OCI-LY1 (cell line): ENCODE measurements at regions not wholly inside any gene's neighbourhood (a gene's known extent, or its start where the extent isn't known, plus 50 kb on each side); places are given as distances from the start of the nearest gene placed in this dataset.

Experiments used
- H2AFZ ChIP-seq: fragments of 200-600 bp; sonication (generic), shearing (Covaris generic); 2 replicates; pipeline ENCODE4 v1.6.0; 2014; ENCODE audit warnings: antibody characterized with exemption, mild to moderate bottlenecking, low read length
- H3F3A ChIP-seq: fragments of 200-600 bp; sonication (generic), shearing (Covaris generic); 2 replicates; pipeline ENCODE4 v1.6.0; 2014; ENCODE audit warnings: mild to moderate bottlenecking, antibody characterized with exemption, low read length, moderate library complexity; ENCODE audit not compliant: insufficient read depth
- H3K27ac ChIP-seq: fragments of 200-600 bp; sonication (generic); 2 replicates; pipeline ENCODE4 v1.5.1; 2014; ENCODE audit warnings: low read length, mixed run types, mild to moderate bottlenecking, low read depth; ENCODE audit not compliant: poor library complexity, severe bottlenecking
- H3K27me3 ChIP-seq: fragments of 200-600 bp; sonication (generic); 2 replicates; pipeline ENCODE4 v1.6.0; 2014; ENCODE audit warnings: antibody characterized with exemption, mild to moderate bottlenecking, low read length, moderate library complexity; ENCODE audit not compliant: insufficient read depth
- H3K36me3 ChIP-seq: fragments of 200-600 bp; sonication (generic); 2 replicates; pipeline ENCODE4 v1.6.1; 2014; ENCODE audit warnings: mild to moderate bottlenecking, antibody characterized with exemption, low read length, moderate library complexity, mixed read lengths; ENCODE audit not compliant: insufficient read depth
- H3K4me1 ChIP-seq: fragments of 200-600 bp; sonication (generic); 2 replicates; pipeline ENCODE4 v1.5.1; 2014; ENCODE audit warnings: mild to moderate bottlenecking, low read length, moderate library complexity; ENCODE audit not compliant: insufficient read depth, severe bottlenecking
- H3K4me2 ChIP-seq: fragments of 200-600 bp; sonication (generic), shearing (Covaris generic); 2 replicates; pipeline ENCODE4 v1.6.1; 2014; ENCODE audit warnings: low read length
- H3K4me3 ChIP-seq: fragments of 200-600 bp; sonication (generic); 2 replicates; pipeline ENCODE4 v1.5.1; 2014; ENCODE audit warnings: low read length, low read depth, mild to moderate bottlenecking, mixed read lengths; ENCODE audit not compliant: poor library complexity, severe bottlenecking
- H3K79me2 ChIP-seq: fragments of 200-600 bp; shearing (Covaris generic); 2 replicates; pipeline ENCODE4 v1.6.1; 2016; ENCODE audit warnings: mixed run types, low read length, mixed read lengths; ENCODE audit not compliant: insufficient read depth
- H3K9ac ChIP-seq: fragments of 200-600 bp; sonication (generic), shearing (Covaris generic); 2 replicates; pipeline ENCODE4 v1.6.1; 2014; ENCODE audit warnings: mild to moderate bottlenecking, low read length, mixed read lengths
- H3K9me2 ChIP-seq: fragments of 200-600 bp; sonication (generic), shearing (Covaris generic); 2 replicates; pipeline ENCODE4 v1.6.1; 2014; ENCODE audit warnings: low read depth, mild to moderate bottlenecking, low read length, mixed read lengths
- H3K9me3 ChIP-seq: fragments of 200-600 bp; shearing (Covaris generic); 2 replicates; pipeline ENCODE4 v1.6.1; 2014; ENCODE audit warnings: low read length, mixed read lengths
- H4K20me1 ChIP-seq: fragments of 200-600 bp; sonication (generic), shearing (Covaris generic); 2 replicates; pipeline ENCODE4 v1.6.0; 2016; ENCODE audit warnings: mild to moderate bottlenecking, low read length; ENCODE audit not compliant: insufficient read depth
- EZH2 ChIP-seq: fragments of 200-600 bp; sonication (generic), shearing (Covaris generic); IDR thresholded peaks from 2 replicates; pipeline ENCODE4 v1.8.0; 2017; ENCODE audit warnings: borderline replicate concordance, mixed run types, mild to moderate bottlenecking, antibody characterized with exemption, low read length, moderate library complexity, mixed read lengths
- TF ChIP-seq, protein P1 (sequence below): fragments of 200-600 bp; sonication (generic), shearing (Covaris generic); IDR thresholded peaks from 2 replicates; pipeline ENCODE4 v1.5.1; 2017; ENCODE audit warnings: mild to moderate bottlenecking, antibody characterized with exemption, low read length, moderate library complexity, mixed read lengths

DNA sequence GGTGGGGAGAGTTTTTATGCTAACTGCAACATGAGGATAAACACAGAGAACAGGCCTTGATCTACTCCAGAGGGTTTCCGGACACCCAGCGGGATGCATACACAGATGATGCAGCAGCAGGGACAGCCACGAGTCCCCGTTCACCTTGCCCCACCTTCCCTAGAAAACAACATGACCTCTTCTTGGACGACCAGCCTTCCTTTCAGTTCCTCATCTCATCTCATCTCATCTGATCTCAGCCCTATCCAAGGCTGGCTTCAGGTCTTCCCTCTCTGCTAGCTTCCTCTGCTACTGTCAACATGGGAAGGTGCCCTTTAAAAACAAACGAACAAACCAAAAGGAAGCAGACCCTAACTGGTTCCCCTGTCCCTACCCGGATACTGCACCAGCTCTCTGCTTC lies 1356.2 kb downstream of the TBC1D22A start:
- TF ChIP-seq, protein P1, sequence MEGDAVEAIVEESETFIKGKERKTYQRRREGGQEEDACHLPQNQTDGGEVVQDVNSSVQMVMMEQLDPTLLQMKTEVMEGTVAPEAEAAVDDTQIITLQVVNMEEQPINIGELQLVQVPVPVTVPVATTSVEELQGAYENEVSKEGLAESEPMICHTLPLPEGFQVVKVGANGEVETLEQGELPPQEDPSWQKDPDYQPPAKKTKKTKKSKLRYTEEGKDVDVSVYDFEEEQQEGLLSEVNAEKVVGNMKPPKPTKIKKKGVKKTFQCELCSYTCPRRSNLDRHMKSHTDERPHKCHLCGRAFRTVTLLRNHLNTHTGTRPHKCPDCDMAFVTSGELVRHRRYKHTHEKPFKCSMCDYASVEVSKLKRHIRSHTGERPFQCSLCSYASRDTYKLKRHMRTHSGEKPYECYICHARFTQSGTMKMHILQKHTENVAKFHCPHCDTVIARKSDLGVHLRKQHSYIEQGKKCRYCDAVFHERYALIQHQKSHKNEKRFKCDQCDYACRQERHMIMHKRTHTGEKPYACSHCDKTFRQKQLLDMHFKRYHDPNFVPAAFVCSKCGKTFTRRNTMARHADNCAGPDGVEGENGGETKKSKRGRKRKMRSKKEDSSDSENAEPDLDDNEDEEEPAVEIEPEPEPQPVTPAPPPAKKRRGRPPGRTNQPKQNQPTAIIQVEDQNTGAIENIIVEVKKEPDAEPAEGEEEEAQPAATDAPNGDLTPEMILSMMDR: no peak
- no peak for TF ChIP-seq EZH2

GRCh38 chr22:48116871-48117270 lies 1354.4 kb downstream of the TBC1D22A start:
- Histone ChIP-seq H3K4me2 (no peak overlapping the region), H3K36me3 (no peaks in the 10 kb centered on the region), H3K4me3 (no peak overlapping the region), H2AFZ (no peak overlapping the region), H3K9me3 (peaks cover 3% of the 10 kb centered on the region; the same call in 1 of the 2 replicates), H3F3A (no peaks in the 10 kb centered on the region), H4K20me1 (no peaks in the 10 kb centered on the region), H3K4me1 (peaks cover 13% of the 10 kb centered on the region), H3K27me3 (no peaks in the 10 kb centered on the region), H3K79me2 (no peaks in the 10 kb centered on the region), H3K9me2 (no peaks in the 10 kb centered on the region), H3K9ac (no peak overlapping the region), H3K27ac (no peak overlapping the region)
- no peak for TF ChIP-seq EZH2
- TF ChIP-seq, protein P1: no peak

More for the DNA sequence above, 1356.2 kb downstream of the TBC1D22A start:
- Histone ChIP-seq H3K4me1 (peaks cover 13% of the 10 kb centered on the region), H3K4me2 (no peak overlapping the region), H3K4me3 (no peak overlapping the region), H3K9me3 (peaks cover 4% of the 10 kb centered on the region; the same call in 1 of the 2 replicates), H3K27ac (no peak overlapping the region), H4K20me1 (no peaks in the 10 kb centered on the region), H3K27me3 (no peaks in the 10 kb centered on the region), H3K9ac (no peak overlapping the region), H3K9me2 (no peaks in the 10 kb centered on the region), H3K79me2 (no peaks in the 10 kb centered on the region), H2AFZ (no peak overlapping the region), H3F3A (no peaks in the 10 kb centered on the region), H3K36me3 (no peaks in the 10 kb centered on the region)

- Histone ChIP-seq H3K27ac (no peak overlapping the region), H3K4me1 (peaks cover under 1% of the 10 kb centered on the region), H2AFZ (0 out of 2 replicates have a peak overlapping the region, but pooled peaks have one; percentile 68), H3F3A (no peaks in the 10 kb centered on the region), H3K9me2 (no peaks in the 10 kb centered on the region), H4K20me1 (no peaks in the 10 kb centered on the region), H3K9me3 (peaks cover 10% of the 10 kb centered on the region), H3K4me3 (no peak overlapping the region), H3K4me2 (no peak overlapping the region), H3K9ac (no peak overlapping the region), H3K36me3 (peaks cover 5% of the 10 kb centered on the region; the same call in 1 of the 2 replicates), H3K79me2 (no peaks in the 10 kb centered on the region), H3K27me3 (no peaks in the 10 kb centered on the region)
- no peak for TF ChIP-seq EZH2
- TF ChIP-seq, protein P1: no peak
Observed at GRCh38 chr22:48112687-48113521, 1350.5 kb downstream of the TBC1D22A start.
